Endothelial cell of umbilical vein (primary cell): ENCODE measurements at regions not wholly inside any gene's neighbourhood (a gene's known extent, or its start where the extent isn't known, plus 50 kb on each side); places are given as distances from the start of the nearest gene placed in this dataset.

Experiments
- BruUV-seq: library from RNA; stranded (reverse); fragments of 400-500 nt; replicated peaks from 2 replicates; lab custom pipeline; 2021; lab: Mats Ljungman, UMichigan
- CTCF ChIA-PET: fragments of 300-600, 350-600 bp; sonication (Branson Sonifier 250); formaldehyde crosslinking; loops from one replicate; lab custom pipeline; 2021; ENCODE audit warnings: antibody characterized with exemption, inconsistent platforms; lab: Charles Lee
- POLR2A ChIA-PET: fragments of 300-600, 350-600 bp; sonication (Branson Sonifier 250); formaldehyde crosslinking; loops from one replicate; lab custom pipeline; 2021; ENCODE audit warnings: antibody characterized with exemption, inconsistent platforms; lab: Charles Lee
- DNase-seq: peaks from one replicate; pipeline ENCODE4 v3.0.0-alpha.2; 2011; ENCODE audit warnings: low read depth, low spot score
- FAIRE-seq: peaks from 2 replicates; lab custom pipeline; 2011; peaks lifted over from hg19 to GRCh38; lab: Jason Lieb, UNC
- H2AFZ ChIP-seq: 2 replicates; pipeline ENCODE4 v1.6.0; 2012; ENCODE audit warnings: low read depth, low read length, control low read depth, inconsistent platforms
- H3K27ac ChIP-seq: 2 replicates; pipeline ENCODE4 v1.5.1; 2011; ENCODE audit warnings: low read depth, mild to moderate bottlenecking, control low read depth, low read length, moderate library complexity; ENCODE audit not compliant: insufficient read depth
- H3K27me3 ChIP-seq, 2 experiments: 2 replicates each; pipeline versions ENCODE4 v1.6.0 to v1.6.1; 2011; ENCODE audit warnings: low read length in 2 of 2, mixed read lengths in 1 of 2; ENCODE audit not compliant: control insufficient read depth in 2 of 2, insufficient read depth in 2 of 2
- H3K36me3 ChIP-seq, 2 experiments: 2 replicates in 1 of 2; 3 replicates in 1 of 2; pipeline ENCODE4 v1.5.1; 2011; ENCODE audit warnings: low read length in 2 of 2, mild to moderate bottlenecking in 1 of 2, moderate library complexity in 1 of 2; ENCODE audit not compliant: control insufficient read depth in 2 of 2, insufficient read depth in 2 of 2; ENCODE audit errors: extremely low read depth in 1 of 2
- H3K4me1 ChIP-seq: 3 replicates; pipeline ENCODE4 v1.5.1; 2011; ENCODE audit warnings: mild to moderate bottlenecking, low read length; ENCODE audit not compliant: control insufficient read depth, insufficient read depth; ENCODE audit errors: extremely low read depth
- H3K4me2 ChIP-seq: 2 replicates; pipeline ENCODE4 v1.6.1; 2011; ENCODE audit warnings: low read length, control low read depth, mixed read lengths; ENCODE audit not compliant: insufficient read depth
- H3K4me3 ChIP-seq, 3 experiments: fragments of 200-600 bp in 1 of 3; sonication (generic), shearing (Covaris generic) in 1 of 3; replicated peaks in 1 of 3; 2 replicates each; pipeline ENCODE4 v1.5.1; 2011 to 2016; ENCODE audit warnings: control low read depth in 3 of 3, low read length in 3 of 3, mild to moderate bottlenecking in 2 of 3, inconsistent platforms in 1 of 3, low read depth in 1 of 3, moderate library complexity in 1 of 3; ENCODE audit not compliant: insufficient read depth in 1 of 3
- H3K79me2 ChIP-seq: 2 replicates; pipeline ENCODE4 v1.6.0; 2012; ENCODE audit warnings: low read length, inconsistent platforms; ENCODE audit not compliant: control insufficient read depth, insufficient read depth
- H3K9ac ChIP-seq: replicated peaks from 2 replicates; pipeline ENCODE3; 2011; ENCODE audit warnings: low read length, control low read depth; ENCODE audit not compliant: insufficient read depth; ENCODE audit errors: extremely low read depth
- H3K9me1 ChIP-seq: replicated peaks from 3 replicates; pipeline ENCODE4 v1.6.0; 2011; ENCODE audit warnings: mild to moderate bottlenecking, low read length; ENCODE audit not compliant: control insufficient read depth, insufficient read depth; ENCODE audit errors: extremely low read depth
- H3K9me3 ChIP-seq: replicated peaks from 2 replicates; pipeline ENCODE4 v1.5.1; 2012; ENCODE audit warnings: low read length, inconsistent platforms; ENCODE audit not compliant: control insufficient read depth, insufficient read depth
- H4K20me1 ChIP-seq: replicated peaks from 2 replicates; pipeline ENCODE3; 2011; ENCODE audit warnings: mild to moderate bottlenecking, low read length; ENCODE audit not compliant: control insufficient read depth, insufficient read depth; ENCODE audit errors: extremely low read depth
- CTCF ChIP-seq, 2 donors: IDR thresholded peaks; 1 replicate in 1 of 2; 2 replicates in 1 of 2; pipeline ENCODE4 v1.5.1; 2011; ENCODE audit warnings: low read length in 2 of 2, mild to moderate bottlenecking in 2 of 2, moderate library complexity in 2 of 2, control low read depth in 1 of 2, inconsistent platforms in 1 of 2, low read depth in 1 of 2; ENCODE audit not compliant: insufficient read depth in 1 of 2; ENCODE audit errors: extremely low read depth in 1 of 2
- GATA2 ChIP-seq: IDR thresholded peaks from 2 replicates; pipeline ENCODE4 v1.7.0; 2011; ENCODE audit warnings: low read depth, mild to moderate bottlenecking, moderate library complexity, mixed read lengths, low read length; ENCODE audit not compliant: insufficient read length, insufficient read depth
- JUN ChIP-seq: IDR thresholded peaks from 2 replicates; pipeline ENCODE4 v1.6.1; 2011; ENCODE audit warnings: borderline replicate concordance, low read depth; ENCODE audit not compliant: insufficient read length, insufficient read depth
- MYC ChIP-seq: IDR thresholded peaks from one replicate; pipeline ENCODE4 v1.6.1; 2011; ENCODE audit warnings: mild to moderate bottlenecking, low read depth, low read length
- POLR2A ChIP-seq: IDR thresholded peaks from 2 replicates; pipeline ENCODE4 v1.6.1; 2012; ENCODE audit warnings: low read depth, mild to moderate bottlenecking, control low read depth, low read length
- POLR2AphosphoS5 ChIP-seq: IDR thresholded peaks from 2 replicates; pipeline ENCODE4 v1.6.1; 2012; ENCODE audit warnings: low read depth, mild to moderate bottlenecking, control low read depth, low read length, moderate library complexity; ENCODE audit not compliant: insufficient read depth
- dilution Hi-C: fragments of 300-500 bp; cut with MboI; formaldehyde crosslinking; loops from one replicate; pipeline ENCODE4 v1.15.0; 2019; ENCODE audit warnings: low sequenced_read_pairs; ENCODE audit not compliant: extremely low pct_ligation_motif_present
- intact Hi-C: fragments of 100-400 bp; cut with micrococcal nuclease; formaldehyde crosslinking; loops from one replicate; pipeline ENCODE4 v1.10.0; 2022

- ChIA-PET POLR2A (no interaction called here), CTCF (interaction anchor here (0.9 kb wide), 1 partner anchor 100 kb away, joined by 4 read pairs; no protein-coding TSS in a partner anchor)
- Histone ChIP-seq H3K79me2 (no peaks in the 10 kb centered on the region), H3K4me2 (no peak overlapping the region), H3K4me1 (no peaks in the 10 kb centered on the region), H3K27ac (no peak overlapping the region), H3K9ac (no peak overlapping the region), H4K20me1 (no peaks in the 10 kb centered on the region), H3K9me3 (no peaks in the 10 kb centered on the region), H3K9me1 (no peaks in the 10 kb centered on the region), H3K4me3 (no peak overlapping the region), H2AFZ (no peak overlapping the region), H3K36me3 (no peaks in the 10 kb centered on the region), H3K27me3 (no peaks in the 10 kb centered on the region)
- BruUV-seq, result no TSS peak
- intact Hi-C loops, result no loop called here
- DNase-seq, result no peak
- dilution Hi-C loops, result no loop called here
- no peak for TF ChIP-seq MYC
- TF ChIP-seq POLR2A, result no peak
- no peak for TF ChIP-seq CTCF (IDR thresholded peaks at IDR 0.05; ENCODE audit: extremely low read depth in 1 of 2, insufficient read depth in 1 of 2, low read depth in 1 of 2, low read length in 2 of 2)
- TF ChIP-seq JUN, result no peak
- TF ChIP-seq GATA2, result no peak
- no peak for FAIRE-seq
These were observed 94.3 kb upstream of the TLE3 start for GRCh38 chr15:70192041-70192440.

- no peak overlapping the region for H3K27ac ChIP-seq
- H2AFZ ChIP-seq, result no peak overlapping the region
- ChIA-PET CTCF (no interaction called here), POLR2A (no interaction called here)
- H3K4me2 ChIP-seq, result no peak overlapping the region
- intact Hi-C loops, result no loop called here
- DNase-seq (no peak), FAIRE-seq (no peak)
- no peaks in the 10 kb centered on the region for H3K4me1 ChIP-seq
- no peak overlapping the region for H3K4me3 ChIP-seq
- no TSS peak for BruUV-seq
- dilution Hi-C loops, result no loop called here
- no peaks in the 10 kb centered on the region for H3K9me1 ChIP-seq
- H3K9ac ChIP-seq, result no peak overlapping the region
- H3K79me2 ChIP-seq, result no peaks in the 10 kb centered on the region
- no peak for TF ChIP-seq JUN
- TF ChIP-seq POLR2AphosphoS5, result no peak
- TF ChIP-seq GATA2, result no peak
- no peaks in the 10 kb centered on the region for H3K27me3 ChIP-seq
- no peaks in the 10 kb centered on the region for H3K36me3 ChIP-seq
- H3K9me3 ChIP-seq, result no peaks in the 10 kb centered on the region
- no peaks in the 10 kb centered on the region for H4K20me1 ChIP-seq
These were observed 93.2 kb upstream of the TLE3 start for GRCh38 chr15:70190965-70191364.
